ENCODE measurements at regions not wholly inside any gene's neighbourhood (a gene's known extent, or its start where the extent isn't known, plus 50 kb on each side); places are given as distances from the start of the nearest gene placed in this dataset.

GRCh38 chr22:27669798-27670599 is 131.6 kb downstream of the MN1 start:
- FAIRE-seq (no peak), DNase-seq (ENCODE audit: insufficient read length, low spot score) (no peak)
- TF ChIP-seq CTCF (IDR thresholded peaks at IDR 0.05; ENCODE audit: insufficient read depth, missing control alignments), result no peak

- FAIRE-seq, result no peak
- TF ChIP-seq CTCF (IDR thresholded peaks at IDR 0.05; ENCODE audit: insufficient read depth, missing control alignments), result no peak
- DNase-seq (ENCODE audit: insufficient read length, low spot score), result no peak
These were observed 130.7 kb downstream of the MN1 start for GRCh38 chr22:27670701-27671412.

- DNase-seq (ENCODE audit: insufficient read length, low spot score), result no peak
- no peak for TF ChIP-seq CTCF (IDR thresholded peaks at IDR 0.05; ENCODE audit: insufficient read depth, missing control alignments)
- no peak for FAIRE-seq
These were observed 130.1 kb downstream of the MN1 start for GRCh38 chr22:27671413-27671935.

DNA sequence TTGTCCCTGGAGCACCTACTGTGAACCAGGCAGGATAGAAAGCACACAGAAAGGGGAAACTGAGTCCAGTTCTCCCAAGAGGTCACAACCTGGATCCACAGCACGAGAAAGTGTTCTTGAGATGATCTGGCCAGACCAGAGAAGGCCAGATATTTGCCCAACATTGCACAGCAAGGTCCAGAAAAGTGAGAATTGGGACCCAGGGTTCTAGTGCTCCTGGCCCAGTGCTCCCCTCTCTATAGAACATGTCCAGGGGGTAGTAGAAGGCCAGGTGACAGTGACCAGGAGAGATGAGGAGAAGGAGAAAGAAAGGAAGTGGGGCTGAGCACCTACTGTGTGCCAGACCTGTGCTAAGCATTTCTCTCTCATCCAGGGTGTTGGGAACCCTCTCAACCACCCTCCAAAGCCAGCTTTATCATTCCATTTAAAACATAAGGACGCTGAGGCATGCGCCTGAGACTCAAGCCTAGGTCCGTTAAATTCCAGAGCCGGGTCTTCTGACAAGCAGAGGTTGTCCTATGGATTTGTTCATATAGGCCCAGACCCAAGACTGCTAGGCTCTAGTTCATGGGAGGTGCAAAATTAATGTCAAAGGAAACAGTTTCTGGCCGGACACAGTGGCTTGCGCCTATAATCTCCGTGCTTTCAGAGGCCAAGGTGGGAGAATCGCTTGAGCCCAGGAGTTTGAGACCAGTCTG is 128.7 kb downstream of the MN1 start:
- DNase-seq (ENCODE audit: insufficient read length, low spot score), result no peak
- no peak for FAIRE-seq
- no peak for TF ChIP-seq CTCF (IDR thresholded peaks at IDR 0.05; ENCODE audit: insufficient read depth, missing control alignments)

- no peak for FAIRE-seq
- no peak for DNase-seq (ENCODE audit: insufficient read length, low spot score)
- TF ChIP-seq CTCF (IDR thresholded peaks at IDR 0.05; ENCODE audit: insufficient read depth, missing control alignments), result no peak
These were observed 127.7 kb downstream of the MN1 start for GRCh38 chr22:27673839-27674238.

- FAIRE-seq, result no peak
- DNase-seq (ENCODE audit: insufficient read length, low spot score), result no peak
- TF ChIP-seq CTCF (IDR thresholded peaks at IDR 0.05; ENCODE audit: insufficient read depth, missing control alignments), result no peak
These were observed 127.2 kb downstream of the MN1 start for GRCh38 chr22:27674261-27674923.

All from D721Med (cell line).